ENCODE measurements at regions not wholly inside any gene's neighbourhood (a gene's known extent, or its start where the extent isn't known, plus 50 kb on each side); places are given as distances from the start of the nearest gene placed in this dataset.

DNA sequence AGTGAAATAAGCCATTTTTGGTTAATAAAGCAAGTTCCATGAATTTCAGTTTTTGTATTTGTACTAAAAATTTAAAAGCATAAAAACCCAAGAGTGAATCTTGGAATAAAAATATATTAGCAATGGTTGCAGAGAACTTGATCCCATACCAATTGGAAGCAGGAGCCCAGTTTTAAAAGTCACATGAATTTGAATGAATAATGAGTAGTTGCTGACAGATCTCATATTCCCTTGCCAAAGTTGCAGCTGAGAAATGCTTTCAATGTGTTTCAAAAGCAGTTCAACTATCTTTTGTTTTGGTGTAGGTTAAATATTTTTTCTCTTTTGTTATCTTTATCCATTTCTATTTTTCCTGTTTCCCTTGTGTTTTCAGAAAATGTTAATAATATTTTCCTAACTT, 818.6 kb downstream of the CDH18 start:
- H3K4me1 ChIP-seq (ENCODE audit: insufficient read depth, low read length) = no peaks in the 10 kb centered on the region
- H2AFZ ChIP-seq (ENCODE audit: low read depth, low read length) = no peak overlapping the region
- no peak overlapping the region for H3K4me2 ChIP-seq (ENCODE audit: insufficient read depth, low read length)
- no peaks in the 10 kb centered on the region for H3K9me3 ChIP-seq (ENCODE audit: insufficient read depth, low read length, severe bottlenecking)
- no peak for TF ChIP-seq EZH2 (IDR thresholded peaks at IDR 0.05; ENCODE audit: borderline replicate concordance, low read depth, low read length, severe bottlenecking)
- TF ChIP-seq, protein P1, sequence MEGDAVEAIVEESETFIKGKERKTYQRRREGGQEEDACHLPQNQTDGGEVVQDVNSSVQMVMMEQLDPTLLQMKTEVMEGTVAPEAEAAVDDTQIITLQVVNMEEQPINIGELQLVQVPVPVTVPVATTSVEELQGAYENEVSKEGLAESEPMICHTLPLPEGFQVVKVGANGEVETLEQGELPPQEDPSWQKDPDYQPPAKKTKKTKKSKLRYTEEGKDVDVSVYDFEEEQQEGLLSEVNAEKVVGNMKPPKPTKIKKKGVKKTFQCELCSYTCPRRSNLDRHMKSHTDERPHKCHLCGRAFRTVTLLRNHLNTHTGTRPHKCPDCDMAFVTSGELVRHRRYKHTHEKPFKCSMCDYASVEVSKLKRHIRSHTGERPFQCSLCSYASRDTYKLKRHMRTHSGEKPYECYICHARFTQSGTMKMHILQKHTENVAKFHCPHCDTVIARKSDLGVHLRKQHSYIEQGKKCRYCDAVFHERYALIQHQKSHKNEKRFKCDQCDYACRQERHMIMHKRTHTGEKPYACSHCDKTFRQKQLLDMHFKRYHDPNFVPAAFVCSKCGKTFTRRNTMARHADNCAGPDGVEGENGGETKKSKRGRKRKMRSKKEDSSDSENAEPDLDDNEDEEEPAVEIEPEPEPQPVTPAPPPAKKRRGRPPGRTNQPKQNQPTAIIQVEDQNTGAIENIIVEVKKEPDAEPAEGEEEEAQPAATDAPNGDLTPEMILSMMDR (IDR thresholded peaks at IDR 0.05; ENCODE audit: borderline replicate concordance, extremely low read depth, low read length, poor library complexity, severe bottlenecking) = no peak
- H3K9ac ChIP-seq (ENCODE audit: low read depth, low read length) = no peak overlapping the region
- ATAC-seq (ENCODE audit: insufficient read depth, low read depth) = no peak
- no peaks in the 10 kb centered on the region for H3K27me3 ChIP-seq (ENCODE audit: insufficient read depth, low read length, poor library complexity)
- H3K4me3 ChIP-seq (ENCODE audit: low read depth in 1 of 2, low read length in 2 of 2) = no peak overlapping the region
- DNase-seq = no peak
- H4K20me1 ChIP-seq (ENCODE audit: insufficient read depth, low read length) = no peaks in the 10 kb centered on the region
- no peaks in the 10 kb centered on the region for H3K79me2 ChIP-seq (ENCODE audit: insufficient read depth, low read length)
- no peak overlapping the region for H3K27ac ChIP-seq (ENCODE audit: low read length)
- H3K36me3 ChIP-seq (ENCODE audit: insufficient read depth, low read length) = no peaks in the 10 kb centered on the region

DNA sequence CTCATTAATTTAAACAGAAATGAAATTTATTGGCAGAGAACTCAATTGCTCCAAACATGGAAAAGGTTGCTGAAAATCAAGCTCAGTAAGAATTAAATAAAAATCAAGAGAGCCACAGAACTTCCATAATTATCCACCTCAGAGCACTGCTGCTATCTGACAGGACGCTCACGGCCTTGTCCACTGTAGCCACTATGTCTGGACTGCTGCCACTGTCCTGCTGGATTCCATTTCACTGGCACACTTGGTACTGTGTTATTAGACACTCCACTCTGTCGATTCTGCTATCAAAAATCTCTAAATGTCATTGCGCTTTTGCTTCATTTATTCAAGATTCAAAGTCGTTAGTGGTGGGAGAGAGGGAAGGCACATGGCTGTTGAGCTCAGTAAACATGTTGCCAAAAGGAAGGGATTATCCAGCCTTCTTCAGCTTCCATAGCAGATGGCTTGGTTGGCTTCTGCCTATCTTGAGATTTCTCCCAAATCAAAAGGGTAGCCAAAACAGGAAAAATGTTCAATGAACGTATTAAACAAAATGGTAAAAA, 815.0 kb downstream of the CDH18 start:
- no peak overlapping the region for H2AFZ ChIP-seq (ENCODE audit: low read depth, low read length)
- no peak overlapping the region for H3K4me2 ChIP-seq (ENCODE audit: insufficient read depth, low read length)
- no peak for ATAC-seq (ENCODE audit: insufficient read depth, low read depth)

DNA sequence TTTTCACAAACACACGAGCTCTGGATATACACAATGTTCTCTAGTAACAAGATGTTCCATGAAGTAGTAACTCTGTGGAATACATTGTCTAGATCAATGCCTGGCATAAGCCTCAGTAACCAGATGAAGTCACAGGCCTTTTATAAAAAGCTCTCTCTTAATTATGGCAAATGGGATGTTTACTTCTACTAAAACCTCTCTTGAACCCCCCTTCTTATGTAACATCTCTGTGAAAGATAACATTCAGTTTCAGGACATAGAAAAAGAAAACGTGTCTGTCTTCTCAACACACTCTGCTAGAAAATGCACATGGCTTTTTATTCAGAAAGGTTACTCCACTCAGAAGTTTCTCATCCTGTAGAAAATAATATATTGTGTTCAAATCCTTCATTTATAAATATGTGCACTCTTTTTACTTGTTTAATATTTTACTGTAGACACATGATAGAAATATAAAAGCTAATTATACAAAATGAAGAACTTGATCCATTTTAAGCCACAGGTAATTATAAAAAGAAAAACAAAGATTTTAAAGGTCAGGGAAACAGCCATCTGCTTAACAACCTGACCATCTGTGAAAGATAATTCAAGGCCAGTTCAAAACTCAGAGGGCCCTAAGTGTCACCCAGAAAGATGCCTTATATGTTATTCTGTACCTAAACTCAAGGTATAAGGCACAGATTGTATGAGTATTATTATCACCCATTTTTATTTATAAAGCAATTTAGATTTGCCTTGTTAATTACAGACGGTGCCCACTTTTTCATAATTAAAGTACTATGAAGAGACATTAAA, 812.0 kb downstream of the CDH18 start:
- DNase-seq (no peak), ATAC-seq (ENCODE audit: insufficient read depth, low read depth) (no peak)
- Histone ChIP-seq H3K27me3 (ENCODE audit: insufficient read depth, low read length, poor library complexity) (no peaks in the 10 kb centered on the region), H3K9me3 (ENCODE audit: insufficient read depth, low read length, severe bottlenecking) (no peaks in the 10 kb centered on the region), H4K20me1 (ENCODE audit: insufficient read depth, low read length) (no peaks in the 10 kb centered on the region), H3K79me2 (ENCODE audit: insufficient read depth, low read length) (no peaks in the 10 kb centered on the region), H3K36me3 (ENCODE audit: insufficient read depth, low read length) (no peaks in the 10 kb centered on the region), H3K27ac (ENCODE audit: low read length) (no peak overlapping the region), H3K4me1 (ENCODE audit: insufficient read depth, low read length) (no peaks in the 10 kb centered on the region), H3K4me3 (ENCODE audit: low read depth in 1 of 2, low read length in 2 of 2) (no peak overlapping the region), H3K9ac (ENCODE audit: low read depth, low read length) (no peak overlapping the region), H2AFZ (ENCODE audit: low read depth, low read length) (no peak overlapping the region), H3K4me2 (ENCODE audit: insufficient read depth, low read length) (no peak overlapping the region)
- TF ChIP-seq, protein P1 (IDR thresholded peaks at IDR 0.05; ENCODE audit: borderline replicate concordance, extremely low read depth, low read length, poor library complexity, severe bottlenecking) = no peak
- TF ChIP-seq EZH2 (IDR thresholded peaks at IDR 0.05; ENCODE audit: borderline replicate concordance, low read depth, low read length, severe bottlenecking) = no peak

More for the DNA sequence above, 815.0 kb downstream of the CDH18 start:
- no peak for DNase-seq
- Histone ChIP-seq H3K27me3 (ENCODE audit: insufficient read depth, low read length, poor library complexity) (no peaks in the 10 kb centered on the region), H3K4me3 (ENCODE audit: low read depth in 1 of 2, low read length in 2 of 2) (no peak overlapping the region), H3K36me3 (ENCODE audit: insufficient read depth, low read length) (no peaks in the 10 kb centered on the region), H4K20me1 (ENCODE audit: insufficient read depth, low read length) (no peaks in the 10 kb centered on the region), H3K9ac (ENCODE audit: low read depth, low read length) (no peak overlapping the region), H3K4me1 (ENCODE audit: insufficient read depth, low read length) (no peaks in the 10 kb centered on the region), H3K27ac (ENCODE audit: low read length) (no peak overlapping the region), H3K9me3 (ENCODE audit: insufficient read depth, low read length, severe bottlenecking) (no peaks in the 10 kb centered on the region), H3K79me2 (ENCODE audit: insufficient read depth, low read length) (no peaks in the 10 kb centered on the region)
- TF ChIP-seq EZH2 (IDR thresholded peaks at IDR 0.05; ENCODE audit: borderline replicate concordance, low read depth, low read length, severe bottlenecking) = no peak
- TF ChIP-seq, protein P1 (IDR thresholded peaks at IDR 0.05; ENCODE audit: borderline replicate concordance, extremely low read depth, low read length, poor library complexity, severe bottlenecking) = no peak

All from DND-41 (cell line).